A673 (cell line): ENCODE measurements at regions not wholly inside any gene's neighbourhood (a gene's known extent, or its start where the extent isn't known, plus 50 kb on each side); places are given as distances from the start of the nearest gene placed in this dataset.

ENCODE experiments used
- BruUV-seq: library from RNA; stranded (reverse); fragments of 400-500 nt; replicated peaks from 2 replicates; lab custom pipeline; 2021; lab: Mats Ljungman, UMichigan
- CTCF ChIA-PET: fragments of 300-600 bp; sonication (Branson Sonifier 250); formaldehyde crosslinking; loops from one replicate; lab custom pipeline; 2022; ENCODE audit warnings: antibody characterized with exemption; lab: Charles Lee
- POLR2A ChIA-PET: fragments of 300-600 bp; sonication (Branson Sonifier 250); formaldehyde crosslinking; loops from one replicate; lab custom pipeline; 2022; ENCODE audit warnings: antibody characterized with exemption; ENCODE audit not compliant: low non-redundant PET; lab: Charles Lee
- DNase-seq: peaks from one replicate; pipeline ENCODE4 v3.0.0-alpha.2; 2015; ENCODE audit warnings: low spot score
- H3K27ac ChIP-seq: fragments of 200-600 bp; sonication (generic); 2 replicates; pipeline ENCODE4 v1.5.1; 2016; ENCODE audit warnings: mixed run types, low read depth, mild to moderate bottlenecking, mixed read lengths, antibody characterized with exemption, low read length; ENCODE audit not compliant: poor library complexity, severe bottlenecking
- H3K27me3 ChIP-seq: fragments of 200-600 bp; sonication (generic); replicated peaks from 2 replicates; pipeline ENCODE4 v1.6.1; 2017; ENCODE audit warnings: mixed run types, low read depth, mild to moderate bottlenecking, mixed read lengths, antibody characterized with exemption, low read length; ENCODE audit not compliant: insufficient read depth, poor library complexity
- H3K36me3 ChIP-seq: fragments of 200-600 bp; sonication (generic); 2 replicates; pipeline ENCODE4 v1.6.1; 2016; ENCODE audit warnings: mixed run types, mild to moderate bottlenecking, mixed read lengths, antibody characterized with exemption, low read length; ENCODE audit not compliant: insufficient read depth, poor library complexity, severe bottlenecking
- H3K4me1 ChIP-seq: fragments of 200-600 bp; sonication (generic); 2 replicates; pipeline ENCODE4 v1.6.1; 2017; ENCODE audit warnings: mixed run types, mild to moderate bottlenecking, mixed read lengths, antibody characterized with exemption, low read length; ENCODE audit not compliant: insufficient read depth, poor library complexity, severe bottlenecking
- H3K4me3 ChIP-seq: fragments of 200-600 bp; sonication (generic); 2 replicates; pipeline ENCODE4 v1.5.1; 2016; ENCODE audit warnings: low read depth, mixed run types, mild to moderate bottlenecking, mixed read lengths, low read length; ENCODE audit not compliant: poor library complexity, severe bottlenecking
- H3K9me3 ChIP-seq: fragments of 200-600 bp; sonication (generic); 2 replicates; pipeline ENCODE4 v1.6.1; 2016; ENCODE audit warnings: mixed run types, low read depth, mild to moderate bottlenecking, mixed read lengths, antibody characterized with exemption, low read length; ENCODE audit not compliant: poor library complexity, severe bottlenecking
- CTCF ChIP-seq: fragments of 300-800, 200-600 bp; sonication (generic); conservative IDR thresholded peaks from 2 replicates; pipeline ENCODE4 v1.5.1; 2017; ENCODE audit warnings: low read depth, mild to moderate bottlenecking, antibody characterized with exemption, low read length, moderate library complexity, mixed read lengths
- EZH2 ChIP-seq: fragments of 200-600 bp; sonication (generic); IDR thresholded peaks from 2 replicates; pipeline ENCODE4 v1.6.1; 2017; ENCODE audit warnings: borderline replicate concordance, low read depth, mild to moderate bottlenecking, mixed read lengths, antibody characterized with exemption, low read length; ENCODE audit not compliant: poor library complexity, severe bottlenecking
- intact Hi-C: fragments of 100-400 bp; cut with micrococcal nuclease; formaldehyde crosslinking; loops from one replicate; pipeline ENCODE4 v1.10.0; 2022; ENCODE audit not compliant: unreplicated experiment

- Histone ChIP-seq H3K36me3 (no peaks in the 10 kb centered on the region), H3K27me3 (no peaks in the 10 kb centered on the region), H3K4me1 (no peaks in the 10 kb centered on the region), H3K9me3 (no peaks in the 10 kb centered on the region), H3K4me3 (no peak overlapping the region), H3K27ac (no peak overlapping the region)
- CTCF ChIA-PET: interaction anchor here (0.6 kb wide), 1 partner anchor 707 kb away, joined by 3 read pairs; no protein-coding TSS in a partner anchor
- intact Hi-C loops: no loop called here
- POLR2A ChIA-PET: no interaction called here
- no peak for TF ChIP-seq CTCF
- DNase-seq: no peak
- BruUV-seq: no TSS peak
Observed at GRCh38 chr4:152074573-152074972, 313.8 kb upstream of the GATB start.

GRCh38 chr4:152074088-152074437, 313.3 kb upstream of the GATB start:
- TF ChIP-seq EZH2 (no peak), CTCF (no peak)
- intact Hi-C loops: no loop called here
- Histone ChIP-seq H3K4me1 (no peaks in the 10 kb centered on the region), H3K27ac (no peak overlapping the region), H3K27me3 (no peaks in the 10 kb centered on the region), H3K4me3 (no peak overlapping the region), H3K9me3 (no peaks in the 10 kb centered on the region), H3K36me3 (no peaks in the 10 kb centered on the region)
- CTCF ChIA-PET: no interaction called here
- no peak for DNase-seq
- BruUV-seq: no TSS peak
- POLR2A ChIA-PET: no interaction called here

GRCh38 chr4:152073351-152074087, 312.7 kb upstream of the GATB start:
- Histone ChIP-seq H3K4me1 (no peaks in the 10 kb centered on the region), H3K27ac (no peak overlapping the region), H3K9me3 (no peaks in the 10 kb centered on the region), H3K4me3 (no peak overlapping the region), H3K27me3 (no peaks in the 10 kb centered on the region), H3K36me3 (no peaks in the 10 kb centered on the region)
- DNase-seq: no peak
- BruUV-seq: no TSS peak
- TF ChIP-seq CTCF: no peak
- no peak for TF ChIP-seq EZH2
- POLR2A ChIA-PET: no interaction called here
- intact Hi-C loops: no loop called here
- CTCF ChIA-PET: no interaction called here
